ENCODE measurements at regions not wholly inside any gene's neighbourhood (a gene's known extent, or its start where the extent isn't known, plus 50 kb on each side); places are given as distances from the start of the nearest gene placed in this dataset.
"Not testable (repeated sequence)": the region's sequence is repeated elsewhere in the genome, so short reads cannot be mapped to it uniquely, and the experiment has no call there.

DNA sequence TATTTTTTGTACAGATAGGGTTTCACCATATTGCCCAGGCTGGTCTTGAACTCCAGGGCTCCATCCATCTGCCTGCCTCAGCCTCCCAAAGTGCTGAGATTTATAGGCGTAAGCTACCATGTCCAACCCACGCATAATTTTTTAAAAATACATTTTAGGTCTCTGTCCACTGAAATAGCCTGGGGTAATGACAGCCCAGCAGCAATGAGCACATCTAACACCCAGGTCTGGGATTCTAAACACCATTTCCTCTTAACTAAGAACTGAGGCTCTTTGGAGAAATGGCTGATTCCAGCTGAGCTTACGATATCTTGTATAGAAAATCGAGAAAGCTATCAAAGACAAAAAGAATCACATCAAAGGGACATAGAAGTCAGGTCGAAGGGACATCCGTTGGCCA, 245.3 kb downstream of the PARN start:
- no peak for DNase-seq

DNA sequence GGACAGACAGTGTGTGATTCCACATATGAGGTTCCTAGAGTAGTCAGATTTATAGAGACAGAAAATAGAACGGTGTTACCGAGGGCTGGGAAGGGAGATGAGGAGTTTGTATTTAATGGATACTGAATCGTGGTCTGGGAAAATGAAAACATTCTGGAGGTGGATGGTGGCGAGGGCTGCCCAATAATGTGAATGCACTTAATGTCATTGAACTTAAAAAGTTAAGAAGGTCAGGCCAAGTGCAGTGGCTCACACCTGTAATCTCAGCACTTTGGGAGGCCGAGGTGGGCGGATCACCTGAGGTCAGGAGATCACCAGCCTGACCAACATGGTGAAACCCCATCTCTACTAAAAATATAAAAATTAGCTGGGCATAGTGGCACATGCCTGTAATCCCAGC, 246.2 kb downstream of the PARN start:
- not testable (repeated sequence) for DNase-seq

DNA sequence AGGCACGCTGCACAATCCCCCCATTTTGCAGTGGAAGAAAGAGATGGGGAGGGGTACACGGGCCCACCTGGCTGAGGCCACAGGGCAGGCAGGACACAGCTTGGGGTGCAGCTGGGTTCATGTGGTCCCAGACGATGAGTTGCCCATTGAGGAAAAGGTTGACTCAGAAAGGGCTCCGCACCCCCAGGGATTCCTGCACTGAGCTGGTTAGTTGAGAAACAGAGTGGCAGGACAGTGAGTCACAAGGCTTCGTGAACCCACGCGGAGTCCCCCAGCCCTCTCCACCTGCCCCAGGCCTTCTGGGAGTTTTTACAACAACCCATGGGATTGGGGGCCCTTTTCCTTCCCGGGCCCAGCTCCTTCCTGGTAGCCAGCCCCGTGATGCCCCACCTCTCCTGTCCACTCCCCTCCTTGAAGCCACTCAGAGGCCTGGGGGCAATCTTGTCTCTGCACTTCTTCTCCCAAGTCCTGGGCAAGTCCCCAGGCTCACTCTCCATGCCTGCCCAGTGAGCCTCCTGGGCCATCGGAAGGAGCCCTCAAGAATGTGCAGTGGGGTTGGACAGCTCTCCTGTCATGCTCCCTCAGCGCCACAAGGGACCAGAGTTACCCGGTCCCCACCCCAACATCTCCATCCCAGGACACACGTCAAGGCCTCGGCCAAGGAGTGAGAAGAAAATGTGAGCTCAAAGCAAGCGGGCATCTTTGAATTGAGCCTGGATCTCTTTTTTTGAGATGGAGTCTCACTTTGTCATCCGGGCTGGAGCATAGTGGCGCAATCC, 251.2 kb downstream of the PARN start:
- no peak for DNase-seq

DNA sequence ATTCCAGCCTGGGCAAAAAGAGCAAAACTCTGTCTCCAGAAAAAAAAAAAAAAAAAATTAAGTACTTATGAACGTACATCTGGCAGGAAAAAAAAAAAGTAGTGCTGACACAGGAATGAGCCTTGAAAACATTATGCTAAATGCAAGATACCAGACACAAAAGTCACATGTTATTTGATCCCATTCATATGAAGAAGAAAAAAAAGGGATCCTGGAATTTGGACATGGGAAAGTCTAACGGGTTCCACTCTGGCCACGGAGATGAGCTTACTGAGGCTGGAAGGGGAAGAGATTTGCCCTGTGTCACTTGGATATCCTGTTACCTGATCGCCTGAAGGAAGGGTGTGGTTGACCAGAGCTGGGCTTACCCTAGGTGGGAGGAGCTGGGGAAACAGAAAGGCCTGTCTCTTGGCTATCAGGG, 251.9 kb downstream of the PARN start:
- DNase-seq, result no peak

DNA sequence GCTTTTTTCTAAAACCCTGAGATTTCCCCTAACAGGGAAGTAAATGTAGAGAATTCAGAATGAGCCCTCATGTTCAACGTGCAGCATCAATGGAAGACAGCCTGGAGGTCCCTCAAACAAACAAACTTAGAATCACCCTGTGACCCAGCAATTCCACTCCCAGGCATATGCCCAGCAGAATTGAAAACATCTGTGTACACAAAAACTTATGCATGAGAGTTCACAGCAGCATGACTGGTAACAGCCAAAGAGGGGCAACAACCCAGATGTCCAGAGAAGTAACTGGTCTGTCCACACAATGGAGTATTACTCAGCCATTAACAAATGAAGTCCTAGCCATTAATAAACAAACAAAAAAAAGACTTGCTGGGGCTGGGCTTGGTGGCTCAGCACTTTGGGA, 252.7 kb downstream of the PARN start:
- no peak for DNase-seq

DNA sequence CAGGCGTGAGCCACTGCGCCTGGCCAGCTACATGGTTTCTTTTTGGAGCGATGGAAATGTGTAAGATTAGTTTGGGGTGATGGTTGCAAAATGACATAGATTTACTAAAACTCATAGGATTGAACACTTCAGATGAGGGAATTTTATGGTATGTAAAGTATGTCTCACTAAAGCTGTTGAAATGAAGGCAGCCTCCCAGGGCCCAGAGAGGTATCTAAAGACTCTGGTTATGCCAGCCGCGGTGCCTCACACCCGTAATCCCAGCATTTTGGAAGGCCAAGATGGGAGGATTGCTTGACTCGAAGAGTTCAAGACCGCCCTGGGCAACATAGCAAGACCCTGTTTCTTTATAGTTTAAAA, 254.9 kb downstream of the PARN start:
- DNase-seq, result no peak

DNA sequence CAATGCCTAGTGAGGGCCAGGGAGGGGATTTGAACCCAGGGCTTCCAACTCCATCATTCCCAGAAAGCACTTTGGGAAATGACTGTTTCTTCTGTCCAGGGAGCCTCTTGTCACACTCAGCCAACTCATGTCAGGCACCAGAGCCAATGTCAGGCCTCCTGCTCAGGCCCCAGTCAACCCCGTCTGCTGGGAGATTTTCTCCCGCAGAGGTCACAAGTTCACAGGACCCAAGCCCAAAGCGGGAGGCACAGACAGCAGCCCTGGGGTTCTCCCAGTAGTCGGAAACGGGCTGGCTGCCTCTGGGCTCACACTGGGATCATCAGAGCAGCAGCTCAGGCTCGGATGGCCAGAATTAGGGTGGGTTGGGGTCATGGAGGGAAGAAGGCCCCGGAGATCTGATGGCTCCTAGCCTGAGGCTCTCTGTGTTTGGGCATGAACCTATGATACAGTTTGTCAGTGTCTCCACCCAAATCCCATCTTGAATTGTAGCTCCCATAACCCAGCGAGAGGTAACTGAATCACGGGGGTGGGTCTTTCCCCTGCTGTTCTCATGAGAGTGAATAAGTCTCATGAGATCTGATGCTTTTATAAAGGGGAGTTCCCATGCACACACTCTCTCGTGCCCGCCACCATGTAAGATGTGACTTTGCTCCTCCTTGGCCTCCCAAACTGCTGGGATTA, 255.5 kb downstream of the PARN start:
- DNase-seq, result no peak

DNA sequence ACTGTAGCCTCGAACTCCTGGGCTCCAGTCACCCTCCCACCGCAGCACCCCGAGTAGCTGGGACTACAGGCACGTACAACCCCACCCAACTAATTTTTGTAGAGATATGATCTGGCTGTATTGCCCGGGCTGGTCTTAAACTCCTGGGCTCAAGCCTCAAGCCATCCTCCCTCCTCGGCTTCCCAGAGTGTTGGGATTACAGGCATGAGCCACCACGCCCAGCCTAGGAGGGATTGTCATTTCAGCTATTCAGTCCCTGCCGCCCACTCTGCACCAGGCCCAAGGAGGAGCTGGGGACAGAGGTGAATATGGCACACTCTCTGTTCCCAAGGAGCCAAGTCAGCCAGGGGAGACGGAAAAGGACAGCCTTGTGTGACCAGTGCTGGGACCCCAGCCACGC, 256.2 kb downstream of the PARN start:
- no peak for DNase-seq

DNA sequence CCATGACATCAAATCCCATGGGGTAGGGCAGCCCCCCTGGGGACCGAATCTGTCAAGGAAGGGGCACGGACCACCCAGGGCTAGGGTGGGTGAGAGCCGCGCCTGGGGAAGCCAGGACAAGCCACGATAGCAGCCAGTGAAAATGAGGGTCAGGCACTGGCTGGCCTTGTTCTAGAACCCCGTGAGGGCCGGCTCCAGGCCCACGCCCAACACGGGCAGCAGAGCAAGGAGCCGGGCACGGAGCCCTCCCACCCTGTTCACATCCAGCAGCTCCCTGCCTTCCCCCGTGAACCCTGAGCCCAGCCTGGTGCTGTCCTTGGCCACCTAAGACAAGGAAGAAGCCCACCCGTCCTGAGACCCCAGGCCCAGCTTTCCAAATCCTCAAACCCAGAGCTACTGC, 256.7 kb downstream of the PARN start:
- DNase-seq, result no peak

DNA sequence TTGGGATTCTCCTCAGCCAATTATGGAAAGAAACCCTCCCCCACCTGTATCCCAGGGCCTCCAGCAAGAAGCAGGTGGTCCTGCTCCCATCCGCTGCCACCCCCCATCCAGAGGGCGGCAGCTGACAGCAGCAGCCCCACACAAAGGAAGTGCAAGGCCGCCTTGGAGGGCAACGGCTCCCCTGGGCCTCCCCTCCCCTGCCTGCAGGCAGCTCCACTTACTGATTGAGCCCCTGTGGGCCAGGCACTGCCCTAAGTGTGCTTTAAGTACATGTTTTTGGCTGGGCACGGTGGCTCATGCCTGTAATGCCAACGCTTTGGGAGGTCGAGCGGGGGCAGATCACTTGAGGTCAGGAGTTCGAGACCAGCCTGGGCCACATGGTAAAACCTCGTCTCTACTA, 257.6 kb downstream of the PARN start:
- DNase-seq, result no peak

DNA sequence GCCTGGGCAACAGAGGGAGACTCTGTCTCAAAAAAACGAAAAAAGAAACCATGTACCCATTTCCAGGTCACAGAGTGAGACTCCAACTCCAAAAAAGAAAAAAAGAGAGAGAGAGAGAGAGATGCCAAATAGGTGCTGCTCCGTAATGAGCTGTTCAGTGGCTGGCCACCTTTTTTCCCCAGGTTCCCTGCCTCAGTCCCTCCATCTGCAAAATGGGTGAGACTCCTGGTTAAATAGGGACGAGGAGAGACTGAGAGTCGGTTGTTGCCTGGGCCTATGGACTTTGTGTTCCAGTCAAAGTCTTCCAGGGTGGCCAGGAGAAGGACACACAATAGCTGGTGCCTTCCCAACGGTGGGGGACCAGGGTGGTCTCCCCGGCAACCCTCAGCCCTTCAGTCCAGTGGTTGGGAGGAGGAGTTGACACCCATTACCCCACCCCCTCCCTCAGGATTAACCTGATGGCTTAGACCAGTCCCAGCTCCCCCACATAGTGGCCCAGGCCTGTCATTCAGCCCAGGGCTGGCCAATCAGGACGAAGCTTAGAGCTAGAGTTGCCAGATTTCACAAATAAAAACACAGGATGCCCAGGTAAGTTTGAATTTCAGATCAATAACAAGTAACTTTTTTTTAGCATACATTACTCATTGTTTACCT, 258.2 kb downstream of the PARN start:
- no peak for DNase-seq

DNA sequence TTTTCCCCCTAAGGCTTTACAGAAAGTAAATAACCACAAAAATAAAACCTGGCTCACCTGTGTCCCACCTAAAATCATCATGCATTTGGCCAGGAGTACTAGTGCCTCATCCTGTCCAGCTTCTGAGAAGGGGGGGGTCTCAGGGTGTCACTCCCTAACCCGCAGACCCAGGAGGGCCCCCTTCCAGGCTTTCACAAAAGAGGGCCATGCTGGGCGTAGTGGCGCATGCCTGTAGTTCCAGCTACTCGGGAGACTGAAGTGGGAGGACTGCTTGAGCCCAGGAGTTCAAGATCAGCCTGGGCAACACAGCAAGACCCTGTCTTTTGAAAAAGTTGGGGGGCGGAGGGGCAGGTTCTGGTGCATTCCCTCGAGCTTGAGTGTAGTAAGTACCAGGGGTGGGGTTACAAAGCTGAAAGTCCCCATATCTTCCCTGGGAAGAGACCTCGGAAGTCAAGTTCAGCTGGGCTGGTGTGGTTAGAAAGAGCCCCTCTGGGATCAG, 259.3 kb downstream of the PARN start:
- no peak for DNase-seq

DNA sequence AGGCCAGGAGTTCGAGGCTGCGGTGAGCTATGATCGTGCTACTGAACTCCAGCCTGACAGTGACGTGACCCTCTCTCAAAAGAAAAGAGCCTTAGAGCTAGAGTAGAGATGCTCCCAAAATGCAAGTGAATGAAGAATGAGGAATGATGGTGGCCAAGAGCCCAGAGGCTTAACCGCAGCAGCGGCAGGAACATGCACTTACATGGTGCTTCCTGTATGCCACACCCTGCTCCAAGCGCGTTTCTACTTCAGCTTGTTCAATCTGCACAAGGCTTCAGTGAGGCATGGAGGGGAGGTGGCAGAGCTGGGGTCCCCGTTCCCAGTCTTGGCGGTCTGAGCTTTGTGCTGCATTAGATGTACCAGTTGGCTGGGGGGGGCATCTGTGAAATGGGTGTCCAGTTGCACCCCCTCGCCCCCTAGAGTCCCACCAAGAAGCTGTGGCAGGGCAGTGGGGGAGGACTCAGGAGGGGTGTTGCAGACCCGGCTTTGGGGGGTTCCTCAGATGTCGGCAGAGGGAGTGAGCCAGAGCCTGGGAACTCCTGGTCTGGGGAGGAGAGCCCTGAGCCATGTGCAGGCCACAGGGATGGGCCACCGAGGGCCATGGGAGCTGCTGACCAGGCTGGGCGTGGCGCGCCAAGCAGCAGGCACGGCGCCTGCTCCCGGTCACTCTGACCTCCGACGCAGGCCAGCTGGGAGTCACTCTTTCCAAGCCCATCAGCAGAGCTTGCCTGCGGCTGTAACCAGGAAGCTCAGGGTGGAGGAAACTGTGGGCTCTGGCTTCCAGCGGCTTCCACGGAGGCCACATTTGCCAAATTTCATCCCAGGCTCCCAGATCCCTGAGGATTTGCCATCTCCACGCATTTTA, 260.1 kb downstream of the PARN start:
- DNase-seq, result no peak

DNA sequence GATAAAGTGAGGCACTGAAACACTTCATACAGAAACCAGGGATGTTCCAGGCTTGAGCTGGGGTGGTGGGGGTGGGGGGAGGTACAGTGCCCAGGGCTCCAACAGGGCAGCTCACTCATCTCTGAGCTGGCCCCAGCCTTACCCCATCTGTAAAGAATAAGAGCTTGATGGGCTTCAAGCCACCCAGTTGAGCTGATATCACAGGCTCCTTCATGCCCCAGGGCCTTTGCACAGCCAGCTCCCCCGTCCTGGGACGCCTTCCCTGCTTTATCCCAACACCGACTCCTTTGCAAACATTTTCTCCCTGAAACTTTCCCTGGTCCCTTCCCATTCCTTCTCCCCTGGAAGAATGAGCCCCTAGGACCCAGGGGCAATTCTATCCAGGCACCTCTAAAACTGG, 261.7 kb downstream of the PARN start:
- DNase-seq, result no peak

DNA sequence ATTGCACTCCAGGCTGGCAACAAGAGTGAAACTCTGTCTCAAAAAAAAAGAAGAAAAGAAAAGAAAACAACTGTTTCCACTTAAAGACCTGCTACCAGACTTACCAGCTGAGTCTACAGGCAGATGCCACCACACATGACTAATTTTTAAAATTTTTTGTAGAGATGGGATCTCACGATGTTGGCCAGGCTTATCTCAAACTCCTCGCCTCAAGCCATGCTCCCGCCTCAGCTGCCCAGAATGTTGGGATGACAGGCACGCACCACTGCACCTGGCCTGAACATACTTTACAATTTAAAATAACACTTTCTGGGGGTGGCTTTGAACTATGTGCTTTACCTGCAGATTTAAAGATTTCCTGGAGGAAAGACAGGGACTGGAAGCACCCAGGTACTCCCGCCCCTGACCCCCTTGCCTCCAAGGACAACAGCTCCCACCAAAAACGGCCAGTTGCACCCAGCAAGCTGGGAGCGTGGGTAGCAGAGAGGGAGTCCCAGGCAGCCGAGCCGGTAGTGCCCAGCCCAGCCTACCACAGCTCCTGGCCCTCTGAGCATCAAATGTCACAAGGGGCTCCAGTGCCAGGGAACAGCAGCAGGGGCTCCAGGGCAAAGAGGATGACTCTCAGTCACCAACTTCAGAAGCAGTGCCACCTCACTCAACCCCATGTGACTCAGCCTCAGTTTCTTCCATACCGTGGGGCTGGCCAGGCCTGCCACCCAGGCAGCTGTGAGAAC, 262.9 kb downstream of the PARN start:
- no peak for DNase-seq

DNA sequence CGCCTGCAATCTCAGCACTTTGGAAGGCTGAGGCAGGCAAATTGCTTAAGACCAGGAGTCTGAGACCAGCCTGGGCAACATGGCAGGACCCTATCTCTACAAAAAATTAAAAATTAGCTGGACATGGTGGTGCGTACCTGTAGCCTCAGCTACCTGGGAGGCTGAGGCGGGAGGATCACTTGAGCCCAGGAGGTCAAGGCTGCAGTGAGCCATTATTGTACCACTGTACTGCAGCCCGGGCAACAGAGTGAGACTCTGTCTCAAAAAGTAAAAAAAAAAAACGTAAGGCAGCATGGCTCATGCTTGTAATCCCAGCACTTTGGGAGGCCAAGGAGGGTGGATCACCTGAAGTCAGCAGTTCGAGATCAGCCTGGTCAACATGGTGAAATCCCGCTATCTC, 263.6 kb downstream of the PARN start:
- DNase-seq, result no peak

DNA sequence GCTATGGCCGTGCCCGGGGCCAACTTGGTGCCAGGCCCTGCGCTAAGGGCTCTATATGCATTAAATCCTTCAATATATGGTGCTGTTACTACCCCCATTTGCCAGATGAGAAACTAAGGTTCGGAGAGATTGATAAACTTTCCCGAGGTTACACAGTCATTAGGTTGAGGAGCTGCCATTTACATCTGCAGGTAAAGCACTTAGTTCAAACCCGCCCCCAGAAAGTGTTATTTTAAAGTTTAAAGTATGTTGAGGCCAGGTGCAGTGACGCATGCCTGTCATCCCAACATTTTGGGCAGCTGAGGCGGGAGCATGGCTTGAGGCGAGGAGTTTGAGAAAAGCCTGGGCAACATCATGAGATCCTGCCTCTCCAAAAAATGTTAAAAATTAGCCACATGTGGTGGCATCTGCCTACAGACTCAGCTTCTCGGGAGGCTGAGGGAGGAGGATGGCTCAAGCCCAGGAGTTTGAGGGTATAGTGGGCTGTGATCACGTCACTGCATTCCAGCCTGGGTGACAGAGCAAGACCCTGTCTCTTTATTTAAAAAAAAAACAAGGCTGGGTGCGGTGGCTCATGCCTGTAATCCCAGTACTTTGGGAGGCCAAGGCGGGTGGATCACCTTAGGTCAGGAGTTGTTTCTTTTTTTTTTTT, 264.7 kb downstream of the PARN start:
- no peak for DNase-seq

DNA sequence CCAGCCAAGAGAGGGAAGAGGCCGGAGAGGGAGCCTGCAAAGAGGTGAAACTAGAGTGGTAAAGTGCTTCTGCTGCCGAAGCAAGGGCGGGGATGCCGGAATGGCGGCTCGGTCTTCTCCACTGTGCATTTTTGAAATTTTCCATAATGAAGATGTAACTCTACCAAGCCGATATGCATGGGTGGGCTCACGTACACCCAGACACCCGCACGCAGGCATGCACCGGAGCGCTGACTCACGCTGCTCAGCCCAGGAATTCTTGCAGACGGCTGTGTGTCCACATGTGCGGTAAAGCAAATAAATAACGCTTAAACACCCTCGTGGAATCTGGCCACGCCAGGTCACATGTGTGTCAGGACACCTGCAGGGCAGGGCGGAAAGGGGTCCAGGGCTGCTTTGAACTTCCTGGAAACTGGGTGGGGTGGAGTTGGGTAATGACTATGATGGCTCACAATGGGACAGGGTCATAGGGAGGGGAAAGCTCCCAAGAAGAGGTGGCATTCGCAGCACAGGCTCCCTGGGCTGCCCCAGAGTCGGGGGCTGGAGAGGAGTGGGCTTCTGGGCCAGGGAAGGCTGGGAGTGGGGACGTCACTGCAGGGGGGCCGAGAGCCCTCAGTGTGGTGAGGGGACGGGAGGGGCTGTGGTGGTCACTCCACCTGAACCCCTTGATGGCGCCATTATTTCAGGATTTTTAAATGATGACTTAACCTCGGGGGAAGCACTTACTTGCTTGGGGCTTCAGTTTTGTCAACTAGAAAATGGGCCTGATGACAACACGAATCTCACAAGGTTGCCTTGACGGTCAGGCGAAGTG, 265.5 kb downstream of the PARN start:
- DNase-seq, result no peak

DNA sequence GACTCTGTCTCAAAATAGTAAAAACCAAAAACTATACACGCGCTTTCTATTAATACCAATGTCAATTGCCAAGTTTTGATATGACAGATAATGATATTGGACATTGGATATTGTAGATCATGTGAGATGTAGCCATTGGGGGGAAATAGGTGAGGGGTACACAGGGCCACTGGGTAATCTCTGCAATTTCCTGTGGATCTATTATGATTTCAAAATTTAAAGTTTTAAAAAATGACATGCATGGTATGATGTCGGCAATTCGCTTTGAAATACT, 266.0 kb downstream of the PARN start:
- DNase-seq, result no peak

DNA sequence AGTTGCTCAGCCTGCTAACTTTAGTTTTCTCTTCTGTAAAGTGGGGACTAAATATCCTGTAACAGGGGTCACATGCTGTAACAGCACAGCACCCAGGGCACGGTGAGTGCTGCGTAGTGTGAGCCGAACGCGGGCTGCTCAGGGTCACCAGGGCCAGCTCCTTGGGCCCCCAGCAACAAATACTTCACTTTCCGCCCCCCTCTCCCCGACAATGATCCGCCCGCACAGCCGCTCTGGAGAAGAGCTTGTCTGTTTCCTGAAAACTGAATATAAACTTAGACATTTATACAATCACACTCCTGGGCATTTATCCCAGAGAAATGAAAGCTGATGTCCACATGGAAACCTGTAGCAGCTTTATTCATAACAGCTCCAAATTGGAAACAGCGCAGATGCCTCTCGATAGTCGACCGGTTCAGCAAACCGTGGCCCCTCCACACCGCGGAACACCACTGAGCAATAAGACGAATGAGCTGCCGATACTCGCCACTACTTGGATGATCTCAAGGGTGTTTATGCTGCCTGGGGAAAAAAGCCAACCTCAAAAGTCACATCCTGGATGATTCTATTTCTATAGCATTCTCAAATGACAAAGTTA, 267.2 kb downstream of the PARN start:
- DNase-seq, result no peak

All from NCI-H345 (cell line).